ENCODE measurements at regions not wholly inside any gene's neighbourhood (a gene's known extent, or its start where the extent isn't known, plus 50 kb on each side); places are given as distances from the start of the nearest gene placed in this dataset.

DNA sequence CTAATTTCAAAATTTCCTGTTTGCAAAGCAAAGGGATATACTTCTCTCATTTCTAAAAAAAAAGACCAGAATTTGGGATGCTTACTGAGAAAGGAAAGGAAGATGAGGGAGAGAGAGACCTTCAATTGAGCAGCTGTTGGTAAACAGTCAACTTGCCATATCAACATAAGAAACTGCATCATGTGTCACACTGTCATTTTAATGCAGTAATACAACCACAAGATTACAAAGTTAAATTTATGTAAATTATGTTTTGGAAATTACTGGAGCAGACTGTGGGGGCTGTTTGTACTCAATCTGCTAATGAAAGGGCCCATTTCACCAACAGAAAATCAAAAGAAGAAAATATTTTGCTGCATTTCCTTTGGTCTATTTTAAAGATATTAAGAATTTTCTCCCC is 370.4 kb upstream of the TMPO start:
- H3K36me3 Mint-ChIP-seq = no peaks in the 10 kb centered on the region
- H3K27me3 Mint-ChIP-seq = peaks cover 0 to 12% (median 8%) of the 10 kb centered on the region in 5 donors
- H3K9me3 ChIP-seq (ENCODE audit: control insufficient read depth in 2 of 3, low read length in 3 of 3) = no peaks in the 10 kb centered on the region
- DNase-seq (no peak), ATAC-seq (no peak)
- no peaks in the 10 kb centered on the region for H3K4me1 Mint-ChIP-seq
- no peak overlapping the region for H3K27ac Mint-ChIP-seq
- no peak overlapping the region for H3K27ac ChIP-seq (ENCODE audit: low read depth, low read length)
- H3K4me1 ChIP-seq (ENCODE audit: control insufficient read depth in 2 of 2, insufficient read depth in 2 of 2, low read length in 2 of 2) = no peaks in the 10 kb centered on the region
- CTCF ChIA-PET = no interaction called here
- no peak overlapping the region for H3K4me3 ChIP-seq (ENCODE audit: low read length)
- POLR2A ChIA-PET = interaction anchor here (0.7 kb wide), 1 partner anchor 27 kb away, joined by 3 read pairs; no protein-coding TSS in a partner anchor
- no peak overlapping the region for H3K4me3 Mint-ChIP-seq
- no peaks in the 10 kb centered on the region for H3K27me3 ChIP-seq (ENCODE audit: control insufficient read depth in 2 of 2, insufficient read depth in 2 of 2, low read length in 2 of 2)
- intact Hi-C loops (cut with micrococcal nuclease) = no loop called here
- H3K36me3 ChIP-seq (ENCODE audit: control insufficient read depth in 2 of 3, insufficient read depth in 3 of 3, low read length in 3 of 3) = no peaks in the 10 kb centered on the region
- peaks cover 0 to 13% (median 0%) of the 10 kb centered on the region in 11 donors for H3K9me3 Mint-ChIP-seq

DNA sequence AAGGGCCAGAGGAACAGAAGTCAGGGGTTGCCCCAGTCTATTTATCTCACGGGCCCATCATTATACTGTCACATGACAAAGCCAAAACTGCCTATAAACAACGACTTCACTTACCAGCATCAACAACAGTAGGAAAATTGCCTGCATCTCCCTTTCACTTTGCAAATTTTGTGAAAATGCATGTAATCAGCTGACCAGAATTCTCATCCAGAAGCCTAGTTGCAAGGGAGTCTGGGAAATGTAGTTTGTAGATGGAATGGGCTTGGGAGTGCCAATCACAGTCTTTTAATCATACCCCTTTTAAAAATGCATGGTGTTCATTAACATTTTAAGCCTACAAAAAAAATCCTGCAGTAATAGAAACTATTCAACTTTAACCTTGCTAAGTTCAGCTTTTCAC is 369.3 kb upstream of the TMPO start:
- H3K27me3 Mint-ChIP-seq = peaks cover 0 to 12% (median 6%) of the 10 kb centered on the region in 5 donors
- peaks cover 0 to 13% (median 0%) of the 10 kb centered on the region in 11 donors for H3K9me3 Mint-ChIP-seq
- no peaks in the 10 kb centered on the region for H3K9me3 ChIP-seq (ENCODE audit: control insufficient read depth in 2 of 3, low read length in 3 of 3)
- no peaks in the 10 kb centered on the region for H3K27me3 ChIP-seq (ENCODE audit: control insufficient read depth in 2 of 2, insufficient read depth in 2 of 2, low read length in 2 of 2)
- no peaks in the 10 kb centered on the region for H3K4me1 Mint-ChIP-seq
- CTCF ChIA-PET = no interaction called here
- no peaks in the 10 kb centered on the region for H3K36me3 Mint-ChIP-seq
- no peak for ATAC-seq
- DNase-seq = no peak
- POLR2A ChIA-PET = no interaction called here
- H3K27ac Mint-ChIP-seq = no peak overlapping the region
- H3K27ac ChIP-seq (ENCODE audit: low read depth, low read length) = no peak overlapping the region
- intact Hi-C loops (cut with micrococcal nuclease) = no loop called here
- H3K36me3 ChIP-seq (ENCODE audit: control insufficient read depth in 2 of 3, insufficient read depth in 3 of 3, low read length in 3 of 3) = no peaks in the 10 kb centered on the region
- no peaks in the 10 kb centered on the region for H3K4me1 ChIP-seq (ENCODE audit: control insufficient read depth in 2 of 2, insufficient read depth in 2 of 2, low read length in 2 of 2)
- no peak overlapping the region for H3K4me3 Mint-ChIP-seq
- H3K4me3 ChIP-seq (ENCODE audit: low read length) = no peak overlapping the region

DNA sequence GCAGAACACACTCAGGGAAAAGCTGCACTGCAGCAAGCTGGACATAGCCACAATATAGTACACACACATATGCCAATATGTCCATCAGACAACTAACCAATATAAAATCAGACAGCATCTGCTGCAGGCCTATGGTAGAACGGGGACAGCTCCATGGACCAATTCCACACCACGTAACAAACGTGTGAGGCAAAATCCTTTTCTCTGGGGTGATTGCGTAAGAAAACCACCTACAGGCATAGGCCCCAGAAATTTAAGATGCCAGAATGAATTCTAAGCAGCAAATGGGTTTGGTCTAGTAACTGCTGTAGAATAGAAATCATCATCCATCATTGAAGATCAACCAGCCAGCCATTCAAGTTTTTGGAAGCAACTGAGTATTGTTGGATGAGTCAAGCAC is 368.9 kb upstream of the TMPO start:
- DNase-seq (no peak), ATAC-seq (no peak)
- Mint-ChIP-seq H3K9me3 (peaks cover 0 to 13% (median 0%) of the 10 kb centered on the region in 11 donors), H3K27ac (no peak overlapping the region), H3K27me3 (peaks cover 0 to 12% (median 6%) of the 10 kb centered on the region in 5 donors), H3K4me1 (no peaks in the 10 kb centered on the region), H3K36me3 (no peaks in the 10 kb centered on the region), H3K4me3 (no peak overlapping the region)
- Histone ChIP-seq H3K9me3 (ENCODE audit: control insufficient read depth in 2 of 3, low read length in 3 of 3) (no peaks in the 10 kb centered on the region), H3K27ac (ENCODE audit: low read depth, low read length) (no peak overlapping the region), H3K36me3 (ENCODE audit: control insufficient read depth in 2 of 3, insufficient read depth in 3 of 3, low read length in 3 of 3) (no peaks in the 10 kb centered on the region), H3K27me3 (ENCODE audit: control insufficient read depth in 2 of 2, insufficient read depth in 2 of 2, low read length in 2 of 2) (no peaks in the 10 kb centered on the region), H3K4me3 (ENCODE audit: low read length) (no peak overlapping the region), H3K4me1 (ENCODE audit: control insufficient read depth in 2 of 2, insufficient read depth in 2 of 2, low read length in 2 of 2) (no peaks in the 10 kb centered on the region)
- POLR2A ChIA-PET = no interaction called here
- CTCF ChIA-PET = no interaction called here
- intact Hi-C loops (cut with micrococcal nuclease) = no loop called here

DNA sequence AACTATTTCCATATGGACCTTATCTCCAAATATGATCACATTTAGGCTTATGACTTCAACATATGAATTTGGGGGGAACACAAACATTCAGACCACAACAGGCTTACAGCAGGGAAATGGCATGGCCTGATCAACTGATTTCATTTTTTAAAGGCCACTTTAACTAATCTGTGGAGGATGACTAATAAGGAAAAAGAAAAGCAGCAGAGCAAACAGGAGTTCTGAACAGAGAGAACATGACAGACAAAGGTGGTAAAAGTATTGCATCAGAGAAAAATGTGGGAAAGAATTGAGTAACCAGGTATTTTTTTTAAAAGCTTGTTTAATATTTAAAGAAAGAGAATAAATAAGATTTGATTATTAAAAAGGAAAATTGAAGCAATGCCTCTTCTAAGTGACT is 366.1 kb upstream of the TMPO start:
- Mint-ChIP-seq H3K9me3 (peaks cover 0 to 4% (median 0%) of the 10 kb centered on the region in 11 donors), H3K36me3 (no peaks in the 10 kb centered on the region), H3K27ac (no peak overlapping the region), H3K4me1 (no peaks in the 10 kb centered on the region), H3K4me3 (no peak overlapping the region), H3K27me3 (peaks cover 2 to 9% (median 6%) of the 10 kb centered on the region in 5 donors)
- no peaks in the 10 kb centered on the region for H3K36me3 ChIP-seq (ENCODE audit: control insufficient read depth in 2 of 3, insufficient read depth in 3 of 3, low read length in 3 of 3)
- H3K4me1 ChIP-seq (ENCODE audit: control insufficient read depth in 2 of 2, insufficient read depth in 2 of 2, low read length in 2 of 2) = no peaks in the 10 kb centered on the region
- no peaks in the 10 kb centered on the region for H3K27me3 ChIP-seq (ENCODE audit: control insufficient read depth in 2 of 2, insufficient read depth in 2 of 2, low read length in 2 of 2)
- no peak overlapping the region for H3K27ac ChIP-seq (ENCODE audit: low read depth, low read length)
- POLR2A ChIA-PET = no interaction called here
- H3K4me3 ChIP-seq (ENCODE audit: low read length) = no peak overlapping the region
- CTCF ChIA-PET = no interaction called here
- no peaks in the 10 kb centered on the region for H3K9me3 ChIP-seq (ENCODE audit: control insufficient read depth in 2 of 3, low read length in 3 of 3)
- ATAC-seq (no peak), DNase-seq (no peak)
- intact Hi-C loops (cut with micrococcal nuclease) = no loop called here

DNA sequence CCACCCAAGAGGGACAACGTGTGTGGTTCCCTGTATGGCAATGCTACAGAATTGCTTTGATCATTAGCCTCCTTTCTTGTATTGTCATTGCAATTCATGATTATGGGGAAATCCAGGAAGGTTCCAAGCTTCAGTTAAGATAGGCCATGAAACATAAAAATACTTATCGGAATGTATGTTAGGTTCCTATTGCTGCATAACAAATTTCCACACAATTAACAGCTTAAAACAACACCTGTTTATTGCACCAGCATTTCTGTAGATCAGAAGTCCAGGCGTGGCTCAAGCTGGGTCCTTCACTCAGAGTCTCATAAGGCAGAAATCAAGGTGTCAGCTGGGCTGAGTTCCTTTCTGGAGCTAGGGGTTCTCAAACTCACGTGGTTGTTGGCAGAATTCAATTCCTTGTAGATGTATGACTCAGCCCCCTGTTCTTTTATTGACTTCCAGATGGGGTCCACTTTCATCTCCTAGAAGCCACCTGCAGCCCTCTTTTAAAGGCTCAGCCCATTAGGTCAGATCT is 365.6 kb upstream of the TMPO start:
- ChIA-PET POLR2A (no interaction called here), CTCF (no interaction called here)
- H3K36me3 Mint-ChIP-seq = no peaks in the 10 kb centered on the region
- no peaks in the 10 kb centered on the region for H3K27me3 ChIP-seq (ENCODE audit: control insufficient read depth in 2 of 2, insufficient read depth in 2 of 2, low read length in 2 of 2)
- no peak overlapping the region for H3K27ac ChIP-seq (ENCODE audit: low read depth, low read length)
- no peaks in the 10 kb centered on the region for H3K4me1 ChIP-seq (ENCODE audit: control insufficient read depth in 2 of 2, insufficient read depth in 2 of 2, low read length in 2 of 2)
- H3K4me3 Mint-ChIP-seq = no peak overlapping the region
- intact Hi-C loops (cut with micrococcal nuclease) = no loop called here
- H3K27ac Mint-ChIP-seq = no peak overlapping the region
- peaks cover 0 to 4% (median 0%) of the 10 kb centered on the region in 11 donors for H3K9me3 Mint-ChIP-seq
- DNase-seq (no peak), ATAC-seq (no peak)
- H3K27me3 Mint-ChIP-seq = peaks cover 2 to 9% (median 6%) of the 10 kb centered on the region in 5 donors
- H3K4me1 Mint-ChIP-seq = no peaks in the 10 kb centered on the region
- H3K9me3 ChIP-seq (ENCODE audit: control insufficient read depth in 2 of 3, low read length in 3 of 3) = no peaks in the 10 kb centered on the region
- no peaks in the 10 kb centered on the region for H3K36me3 ChIP-seq (ENCODE audit: control insufficient read depth in 2 of 3, insufficient read depth in 3 of 3, low read length in 3 of 3)
- H3K4me3 ChIP-seq (ENCODE audit: low read length) = no peak overlapping the region

DNA sequence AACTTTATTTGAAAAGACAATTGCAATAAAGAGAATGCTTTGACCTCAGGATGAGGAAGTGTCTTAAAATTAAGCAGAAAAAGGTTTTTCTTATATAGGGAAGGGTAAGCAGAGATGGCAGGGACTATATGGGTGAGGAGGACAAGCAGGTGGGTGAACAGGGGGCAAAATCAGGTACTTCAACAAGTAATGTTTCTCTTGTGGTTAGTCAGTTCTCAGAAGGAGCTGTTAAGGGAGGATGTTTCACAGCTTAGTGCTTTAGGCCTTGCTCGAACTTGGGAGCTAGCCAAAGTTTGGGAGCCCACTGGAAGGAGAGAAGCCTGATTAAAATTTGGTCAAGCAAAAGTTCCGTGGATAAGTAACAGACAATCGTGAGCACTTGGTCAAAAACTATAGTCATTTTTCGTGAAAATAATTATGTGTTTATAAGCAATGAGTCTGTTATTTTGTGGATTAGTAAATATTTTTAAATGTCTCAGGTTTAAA is 364.2 kb upstream of the TMPO start:
- no peaks in the 10 kb centered on the region for H3K36me3 ChIP-seq (ENCODE audit: control insufficient read depth in 2 of 3, insufficient read depth in 3 of 3, low read length in 3 of 3)
- Mint-ChIP-seq H3K9me3 (peaks cover 0 to 4% (median 0%) of the 10 kb centered on the region in 11 donors), H3K4me1 (no peaks in the 10 kb centered on the region), H3K4me3 (no peak overlapping the region), H3K36me3 (no peaks in the 10 kb centered on the region), H3K27me3 (peaks cover 2 to 13% (median 6%) of the 10 kb centered on the region in 5 donors), H3K27ac (no peak overlapping the region)
- H3K4me1 ChIP-seq (ENCODE audit: control insufficient read depth in 2 of 2, insufficient read depth in 2 of 2, low read length in 2 of 2) = no peaks in the 10 kb centered on the region
- POLR2A ChIA-PET = no interaction called here
- ATAC-seq (no peak), DNase-seq (no peak)
- no peaks in the 10 kb centered on the region for H3K9me3 ChIP-seq (ENCODE audit: control insufficient read depth in 2 of 3, low read length in 3 of 3)
- intact Hi-C loops (cut with micrococcal nuclease) = no loop called here
- no peak overlapping the region for H3K27ac ChIP-seq (ENCODE audit: low read depth, low read length)
- H3K27me3 ChIP-seq (ENCODE audit: control insufficient read depth in 2 of 2, insufficient read depth in 2 of 2, low read length in 2 of 2) = no peaks in the 10 kb centered on the region
- CTCF ChIA-PET = no interaction called here
- H3K4me3 ChIP-seq (ENCODE audit: low read length) = no peak overlapping the region

DNA sequence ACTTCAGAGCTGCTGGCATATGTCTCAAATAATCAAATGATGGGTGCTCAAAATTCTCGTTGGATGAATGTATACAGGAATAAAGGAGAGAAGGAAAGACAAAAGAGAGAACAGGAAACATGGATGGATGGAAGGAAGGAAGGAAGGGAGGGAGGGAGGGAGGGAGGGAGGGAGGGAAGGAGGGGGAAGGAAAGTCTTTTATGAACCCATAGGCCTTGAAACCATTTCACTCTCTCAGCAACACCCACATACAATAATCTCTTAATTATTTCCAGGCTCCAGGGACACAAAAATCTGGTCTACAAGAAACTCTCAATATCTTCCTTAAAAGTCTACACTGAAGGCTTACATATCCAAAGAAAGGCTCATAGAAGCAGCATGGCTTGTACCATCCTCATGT is 363.4 kb upstream of the TMPO start:
- Mint-ChIP-seq H3K4me1 (no peaks in the 10 kb centered on the region), H3K36me3 (no peaks in the 10 kb centered on the region), H3K4me3 (no peak overlapping the region), H3K9me3 (peaks cover 0 to 4% (median 0%) of the 10 kb centered on the region in 11 donors), H3K27ac (no peak overlapping the region), H3K27me3 (peaks cover 2 to 19% (median 9%) of the 10 kb centered on the region in 5 donors)
- Histone ChIP-seq H3K4me3 (ENCODE audit: low read length) (no peak overlapping the region), H3K27ac (ENCODE audit: low read depth, low read length) (no peak overlapping the region), H3K27me3 (ENCODE audit: control insufficient read depth in 2 of 2, insufficient read depth in 2 of 2, low read length in 2 of 2) (no peaks in the 10 kb centered on the region), H3K36me3 (ENCODE audit: control insufficient read depth in 2 of 3, insufficient read depth in 3 of 3, low read length in 3 of 3) (no peaks in the 10 kb centered on the region), H3K4me1 (ENCODE audit: control insufficient read depth in 2 of 2, insufficient read depth in 2 of 2, low read length in 2 of 2) (no peaks in the 10 kb centered on the region), H3K9me3 (ENCODE audit: control insufficient read depth in 2 of 3, low read length in 3 of 3) (no peaks in the 10 kb centered on the region)
- ChIA-PET POLR2A (no interaction called here), CTCF (no interaction called here)
- DNase-seq (no peak), ATAC-seq (no peak)
- intact Hi-C loops (cut with micrococcal nuclease) = no loop called here
